ENCODE measurements at regions not wholly inside any gene's neighbourhood (a gene's known extent, or its start where the extent isn't known, plus 50 kb on each side); places are given as distances from the start of the nearest gene placed in this dataset.

- H3K4me1 ChIP-seq (ENCODE audit: control insufficient read depth in 1 of 2, insufficient read depth in 2 of 2, low read length in 2 of 2): peaks cover 13 to 15% of the 10 kb centered on the region in 2 donors
- peaks cover 27 to 45% of the 10 kb centered on the region in 2 donors for H3K9me3 ChIP-seq (replicated peaks in 1 of 2; ENCODE audit: control insufficient read depth in 1 of 2, insufficient read depth in 1 of 2, low read length in 2 of 2)
- TF ChIP-seq CTCF (IDR thresholded peaks at IDR 0.05): no peak
- H3K4me1 Mint-ChIP-seq: peaks cover 10% of the 10 kb centered on the region
- no peaks in the 10 kb centered on the region for H3K36me3 Mint-ChIP-seq
- H3K36me3 ChIP-seq (replicated peaks in 1 of 2; ENCODE audit: control insufficient read depth in 1 of 2, insufficient read depth in 2 of 2, low read length in 2 of 2): no peaks in the 10 kb centered on the region
- H3K9me3 Mint-ChIP-seq: peaks cover 14 to 32% (median 23%) of the 10 kb centered on the region in 7 donors
- no peak overlapping the region for H3K4me3 ChIP-seq (replicated peaks in 1 of 3; ENCODE audit: low read depth in 2 of 3, low read length in 3 of 3)
- no peaks in the 10 kb centered on the region for H3K27me3 ChIP-seq (ENCODE audit: control insufficient read depth in 2 of 2, insufficient read depth in 2 of 2, low read length in 2 of 2)
- no peaks in the 10 kb centered on the region for H3K79me2 ChIP-seq (ENCODE audit: insufficient read depth, low read length)
- no peak overlapping the region for H3K27ac ChIP-seq (ENCODE audit: low read depth in 1 of 2, low read length in 2 of 2)
- no peak overlapping the region for H3K4me2 ChIP-seq (replicated peaks; ENCODE audit: extremely low read depth, low read length, poor library complexity, severe bottlenecking)
- H3K9ac ChIP-seq (ENCODE audit: insufficient read depth, low read length, poor library complexity, severe bottlenecking): no peak overlapping the region
- H4K20me1 ChIP-seq (ENCODE audit: insufficient read depth, low read length): no peaks in the 10 kb centered on the region
- 56% methylated on average over 20 of the region's 24 CpGs for WGBS (ENCODE audit: insufficient coverage)
- no peak overlapping the region for H3K4me3 Mint-ChIP-seq
- DNase-seq: peak; percentile 5 to 48 (median 9)
- no peak overlapping the region for H2AFZ ChIP-seq (ENCODE audit: insufficient read depth, low read depth, low read length, poor library complexity, severe bottlenecking)
- peaks cover 0 to 7% (median 1%) of the 10 kb centered on the region in 3 donors for H3K27me3 Mint-ChIP-seq (ENCODE audit: low read depth in 3 of 3)
- H3K27ac Mint-ChIP-seq: no peak overlapping the region
- intact Hi-C loops (cut with micrococcal nuclease): no loop called here
Measured at GRCh38 chr13:112182846-112183531, 116.0 kb downstream of the SOX1 start.

- Histone ChIP-seq H3K4me1 (ENCODE audit: control insufficient read depth in 1 of 2, insufficient read depth in 2 of 2, low read length in 2 of 2) (peaks cover 13 to 15% of the 10 kb centered on the region in 2 donors), H3K9me3 (replicated peaks in 1 of 2; ENCODE audit: control insufficient read depth in 1 of 2, insufficient read depth in 1 of 2, low read length in 2 of 2) (peaks cover 32 to 51% of the 10 kb centered on the region in 2 donors), H3K27ac (ENCODE audit: low read depth in 1 of 2, low read length in 2 of 2) (no peak overlapping the region), H2AFZ (ENCODE audit: insufficient read depth, low read depth, low read length, poor library complexity, severe bottlenecking) (no peak overlapping the region), H3K9ac (ENCODE audit: insufficient read depth, low read length, poor library complexity, severe bottlenecking) (no peak overlapping the region), H3K4me3 (replicated peaks in 1 of 3; ENCODE audit: low read depth in 2 of 3, low read length in 3 of 3) (no peak overlapping the region), H3K36me3 (replicated peaks in 1 of 2; ENCODE audit: control insufficient read depth in 1 of 2, insufficient read depth in 2 of 2, low read length in 2 of 2) (no peaks in the 10 kb centered on the region), H3K4me2 (replicated peaks; ENCODE audit: extremely low read depth, low read length, poor library complexity, severe bottlenecking) (no peak overlapping the region), H3K79me2 (ENCODE audit: insufficient read depth, low read length) (no peaks in the 10 kb centered on the region), H3K27me3 (ENCODE audit: control insufficient read depth in 2 of 2, insufficient read depth in 2 of 2, low read length in 2 of 2) (no peaks in the 10 kb centered on the region), H4K20me1 (ENCODE audit: insufficient read depth, low read length) (no peaks in the 10 kb centered on the region)
- Mint-ChIP-seq H3K4me3 (no peak overlapping the region), H3K9me3 (peaks cover 16 to 36% (median 27%) of the 10 kb centered on the region in 7 donors), H3K27me3 (ENCODE audit: low read depth in 3 of 3) (peaks cover 0 to 7% (median 1%) of the 10 kb centered on the region in 3 donors), H3K27ac (peak overlapping the region in 1 of 7 donors; percentile 10), H3K4me1 (peaks cover 10% of the 10 kb centered on the region), H3K36me3 (no peaks in the 10 kb centered on the region)
- intact Hi-C loops (cut with micrococcal nuclease): no loop called here
- 85% methylated on average over 14 of the region's 24 CpGs for WGBS (ENCODE audit: insufficient coverage)
- no peak for DNase-seq
- TF ChIP-seq CTCF (IDR thresholded peaks at IDR 0.05): no peak
Measured at GRCh38 chr13:112183532-112184090, 116.7 kb downstream of the SOX1 start.
